ENCODE measurements at regions not wholly inside any gene's neighbourhood (a gene's known extent, or its start where the extent isn't known, plus 50 kb on each side); places are given as distances from the start of the nearest gene placed in this dataset.
"Not testable (repeated sequence)": the region's sequence is repeated elsewhere in the genome, so short reads cannot be mapped to it uniquely, and the experiment has no call there.

- no peak overlapping the region for H3K9ac ChIP-seq (ENCODE audit: low read depth in 1 of 3, low read length in 3 of 3)
- no peaks in the 10 kb centered on the region for H3K27me3 ChIP-seq (ENCODE audit: control insufficient read depth in 3 of 3, insufficient read depth in 3 of 3, low read length in 3 of 3)
- no peak overlapping the region for H3K27ac ChIP-seq (ENCODE audit: low read depth, low read length)
- peaks cover 0 to 2% (median 0%) of the 10 kb centered on the region in 3 donors for H3K4me1 ChIP-seq (ENCODE audit: control insufficient read depth in 3 of 3, insufficient read depth in 3 of 3, low read length in 3 of 3)
- H3K9me3 ChIP-seq (ENCODE audit: control insufficient read depth in 3 of 3, low read length in 3 of 3) = peaks cover 0 to 5% (median 3%) of the 10 kb centered on the region in 3 donors
- H3K36me3 ChIP-seq (ENCODE audit: control insufficient read depth in 3 of 3, insufficient read depth in 3 of 3, low read length in 3 of 3) = no peaks in the 10 kb centered on the region
- H3K4me3 ChIP-seq (ENCODE audit: low read length in 3 of 3) = no peak overlapping the region
Observed at GRCh38 chr6:73951183-73951582, 255.2 kb downstream of the CD109 start.

- Histone ChIP-seq H3K9me3 (ENCODE audit: control insufficient read depth in 3 of 3, low read length in 3 of 3) (peaks cover 0 to 5% (median 3%) of the 10 kb centered on the region in 3 donors), H3K4me3 (ENCODE audit: low read length in 3 of 3) (no peak overlapping the region), H3K27ac (ENCODE audit: low read depth, low read length) (no peak overlapping the region)
Observed at GRCh38 chr6:73943930-73944652, 248.1 kb downstream of the CD109 start.

GRCh38 chr6:73943411-73943810, 247.4 kb downstream of the CD109 start:
- Histone ChIP-seq H3K9ac (ENCODE audit: low read depth in 1 of 3, low read length in 3 of 3) (no peak overlapping the region), H3K27ac (ENCODE audit: low read depth, low read length) (no peak overlapping the region), H3K4me3 (ENCODE audit: low read length in 3 of 3) (no peak overlapping the region), H3K36me3 (ENCODE audit: control insufficient read depth in 3 of 3, insufficient read depth in 3 of 3, low read length in 3 of 3) (no peaks in the 10 kb centered on the region), H3K9me3 (ENCODE audit: control insufficient read depth in 3 of 3, low read length in 3 of 3) (peaks cover 0 to 5% (median 3%) of the 10 kb centered on the region in 3 donors), H3K4me1 (ENCODE audit: control insufficient read depth in 3 of 3, insufficient read depth in 3 of 3, low read length in 3 of 3) (peaks cover 0 to 4% (median 0%) of the 10 kb centered on the region in 3 donors), H3K27me3 (ENCODE audit: control insufficient read depth in 3 of 3, insufficient read depth in 3 of 3, low read length in 3 of 3) (no peaks in the 10 kb centered on the region)

More at GRCh38 chr6:73943930-73944652, 248.1 kb downstream of the CD109 start:
- H3K36me3 ChIP-seq (ENCODE audit: control insufficient read depth in 3 of 3, insufficient read depth in 3 of 3, low read length in 3 of 3) = no peaks in the 10 kb centered on the region
- H3K27me3 ChIP-seq (ENCODE audit: control insufficient read depth in 3 of 3, insufficient read depth in 3 of 3, low read length in 3 of 3) = no peaks in the 10 kb centered on the region
- no peak overlapping the region for H3K9ac ChIP-seq (ENCODE audit: low read depth in 1 of 3, low read length in 3 of 3)
- H3K4me1 ChIP-seq (ENCODE audit: control insufficient read depth in 3 of 3, insufficient read depth in 3 of 3, low read length in 3 of 3) = peaks cover 0 to 4% (median 0%) of the 10 kb centered on the region in 3 donors

- H3K27ac ChIP-seq (ENCODE audit: low read depth, low read length) = no peak overlapping the region
- peaks cover 0 to 4% (median 0%) of the 10 kb centered on the region in 3 donors for H3K4me1 ChIP-seq (ENCODE audit: control insufficient read depth in 3 of 3, insufficient read depth in 3 of 3, low read length in 3 of 3)
- H3K27me3 ChIP-seq (ENCODE audit: control insufficient read depth in 3 of 3, insufficient read depth in 3 of 3, low read length in 3 of 3) = no peaks in the 10 kb centered on the region
- H3K4me3 ChIP-seq (ENCODE audit: low read length in 3 of 3) = no peak overlapping the region
- H3K9ac ChIP-seq (ENCODE audit: low read depth in 1 of 3, low read length in 3 of 3) = no peak overlapping the region
- H3K9me3 ChIP-seq (ENCODE audit: control insufficient read depth in 3 of 3, low read length in 3 of 3) = no peaks in the 10 kb centered on the region
- no peaks in the 10 kb centered on the region for H3K36me3 ChIP-seq (ENCODE audit: control insufficient read depth in 3 of 3, insufficient read depth in 3 of 3, low read length in 3 of 3)
Observed at GRCh38 chr6:73942592-73943186, 246.7 kb downstream of the CD109 start.

GRCh38 chr6:73941892-73942291, 245.9 kb downstream of the CD109 start:
- Histone ChIP-seq H3K27ac (ENCODE audit: low read depth, low read length) (no peak overlapping the region), H3K4me1 (ENCODE audit: control insufficient read depth in 3 of 3, insufficient read depth in 3 of 3, low read length in 3 of 3) (peaks cover 0 to 4% (median 0%) of the 10 kb centered on the region in 3 donors), H3K9ac (ENCODE audit: low read depth in 1 of 3, low read length in 3 of 3) (no peak overlapping the region), H3K9me3 (ENCODE audit: control insufficient read depth in 3 of 3, low read length in 3 of 3) (no peaks in the 10 kb centered on the region), H3K36me3 (ENCODE audit: control insufficient read depth in 3 of 3, insufficient read depth in 3 of 3, low read length in 3 of 3) (no peaks in the 10 kb centered on the region), H3K4me3 (ENCODE audit: low read length in 3 of 3) (no peak overlapping the region), H3K27me3 (ENCODE audit: control insufficient read depth in 3 of 3, insufficient read depth in 3 of 3, low read length in 3 of 3) (no peaks in the 10 kb centered on the region)

GRCh38 chr6:73937805-73938204, 241.8 kb downstream of the CD109 start:
- no peaks in the 10 kb centered on the region for H3K36me3 ChIP-seq (ENCODE audit: control insufficient read depth in 3 of 3, insufficient read depth in 3 of 3, low read length in 3 of 3)

GRCh38 chr6:73932866-73933265, 236.9 kb downstream of the CD109 start:
- Histone ChIP-seq H3K4me3 (ENCODE audit: low read length in 3 of 3) (no peak overlapping the region), H3K9ac (ENCODE audit: low read depth in 1 of 3, low read length in 3 of 3) (no peak overlapping the region), H3K27ac (ENCODE audit: low read depth, low read length) (no peak overlapping the region), H3K9me3 (ENCODE audit: control insufficient read depth in 3 of 3, low read length in 3 of 3) (peaks cover 6 to 10% (median 9%) of the 10 kb centered on the region in 3 donors), H3K36me3 (ENCODE audit: control insufficient read depth in 3 of 3, insufficient read depth in 3 of 3, low read length in 3 of 3) (no peaks in the 10 kb centered on the region), H3K4me1 (ENCODE audit: control insufficient read depth in 3 of 3, insufficient read depth in 3 of 3, low read length in 3 of 3) (no peaks in the 10 kb centered on the region), H3K27me3 (ENCODE audit: control insufficient read depth in 3 of 3, insufficient read depth in 3 of 3, low read length in 3 of 3) (no peaks in the 10 kb centered on the region)

More at GRCh38 chr6:73937805-73938204, 241.8 kb downstream of the CD109 start:
- no peaks in the 10 kb centered on the region for H3K27me3 ChIP-seq (ENCODE audit: control insufficient read depth in 3 of 3, insufficient read depth in 3 of 3, low read length in 3 of 3)
- H3K9me3 ChIP-seq (ENCODE audit: control insufficient read depth in 3 of 3, low read length in 3 of 3) = no peaks in the 10 kb centered on the region
- no peak overlapping the region for H3K27ac ChIP-seq (ENCODE audit: low read depth, low read length)
- no peaks in the 10 kb centered on the region for H3K4me1 ChIP-seq (ENCODE audit: control insufficient read depth in 3 of 3, insufficient read depth in 3 of 3, low read length in 3 of 3)
- no peak overlapping the region for H3K9ac ChIP-seq (ENCODE audit: low read depth in 1 of 3, low read length in 3 of 3)
- no peak overlapping the region for H3K4me3 ChIP-seq (ENCODE audit: low read length in 3 of 3)

- H3K27me3 ChIP-seq (ENCODE audit: control insufficient read depth in 3 of 3, insufficient read depth in 3 of 3, low read length in 3 of 3) = no peaks in the 10 kb centered on the region
- peaks cover 6 to 10% (median 10%) of the 10 kb centered on the region in 3 donors for H3K9me3 ChIP-seq (ENCODE audit: control insufficient read depth in 3 of 3, low read length in 3 of 3)
- no peak overlapping the region for H3K27ac ChIP-seq (ENCODE audit: low read depth, low read length)
- H3K4me3 ChIP-seq (ENCODE audit: low read length in 3 of 3) = no peak overlapping the region
- H3K9ac ChIP-seq (ENCODE audit: low read depth in 1 of 3, low read length in 3 of 3) = no peak overlapping the region
- no peaks in the 10 kb centered on the region for H3K36me3 ChIP-seq (ENCODE audit: control insufficient read depth in 3 of 3, insufficient read depth in 3 of 3, low read length in 3 of 3)
- no peaks in the 10 kb centered on the region for H3K4me1 ChIP-seq (ENCODE audit: control insufficient read depth in 3 of 3, insufficient read depth in 3 of 3, low read length in 3 of 3)
Observed at GRCh38 chr6:73929405-73929804, 233.4 kb downstream of the CD109 start.

- Histone ChIP-seq H3K4me3 (ENCODE audit: low read length in 3 of 3) (no peak overlapping the region), H3K9ac (ENCODE audit: low read depth in 1 of 3, low read length in 3 of 3) (no peak overlapping the region), H3K4me1 (ENCODE audit: control insufficient read depth in 3 of 3, insufficient read depth in 3 of 3, low read length in 3 of 3) (no peaks in the 10 kb centered on the region), H3K27ac (ENCODE audit: low read depth, low read length) (no peak overlapping the region), H3K27me3 (ENCODE audit: control insufficient read depth in 3 of 3, insufficient read depth in 3 of 3, low read length in 3 of 3) (no peaks in the 10 kb centered on the region), H3K36me3 (ENCODE audit: control insufficient read depth in 3 of 3, insufficient read depth in 3 of 3, low read length in 3 of 3) (no peaks in the 10 kb centered on the region), H3K9me3 (ENCODE audit: control insufficient read depth in 3 of 3, low read length in 3 of 3) (peaks cover 6 to 10% (median 10%) of the 10 kb centered on the region in 3 donors)
Observed at GRCh38 chr6:73927421-73927820, 231.4 kb downstream of the CD109 start.

- not testable (repeated sequence) for H3K27ac ChIP-seq (ENCODE audit: low read depth, low read length); H3K9ac ChIP-seq (ENCODE audit: low read depth in 1 of 3, low read length in 3 of 3); H3K4me1 ChIP-seq (ENCODE audit: control insufficient read depth in 3 of 3, insufficient read depth in 3 of 3, low read length in 3 of 3); H3K9me3 ChIP-seq (ENCODE audit: control insufficient read depth in 3 of 3, low read length in 3 of 3); H3K36me3 ChIP-seq (ENCODE audit: control insufficient read depth in 3 of 3, insufficient read depth in 3 of 3, low read length in 3 of 3); H3K27me3 ChIP-seq (ENCODE audit: control insufficient read depth in 3 of 3, insufficient read depth in 3 of 3, low read length in 3 of 3); H3K4me3 ChIP-seq (ENCODE audit: low read length in 3 of 3)
Observed at GRCh38 chr6:73925703-73926102, 229.7 kb downstream of the CD109 start.

All from skeletal muscle tissue (tissue), 3 donors.